Prostate gland (tissue), 2 donors: ENCODE measurements at regions not wholly inside any gene's neighbourhood (a gene's known extent, or its start where the extent isn't known, plus 50 kb on each side); places are given as distances from the start of the nearest gene placed in this dataset.

Source experiments
- DNase-seq: peaks from one replicate; pipeline ENCODE4 v3.0.0-alpha.2; 2019; ENCODE audit warnings: low spot score
- H3K27ac ChIP-seq, 2 donors: fragments of 200-600 bp; sonication (generic); 2 replicates each; pipeline ENCODE4 v1.5.1; 2017 to 2019
- H3K27me3 ChIP-seq: fragments of 200-600 bp; sonication (generic); replicated peaks from 2 replicates; pipeline ENCODE4 v1.5.1; 2019; ENCODE audit not compliant: insufficient read depth
- H3K36me3 ChIP-seq, 2 donors: fragments of 200-600 bp; sonication (generic); 1 replicate in 1 of 2; 2 replicates in 1 of 2; pipeline versions ENCODE4 v1.5.1 to v1.8.1; 2017 to 2019
- H3K4me1 ChIP-seq: fragments of 200-600 bp; sonication (generic); replicated peaks from 2 replicates; pipeline ENCODE4 v1.5.1; 2019
- H3K4me3 ChIP-seq, 2 donors: fragments of 200-600 bp; sonication (generic); 2 replicates each; pipeline ENCODE4 v1.5.1; 2017 to 2019
- H3K9me3 ChIP-seq: fragments of 200-600 bp; sonication (generic); 2 replicates; pipeline ENCODE4 v1.5.1; 2017
- CTCF ChIP-seq, 4 experiments: fragments of 200-600 bp in 2 of 4; fragments of 450-650 bp in 2 of 4; sonication (generic) in 2 of 4; IDR thresholded peaks; 1 replicate in 3 of 4; 2 replicates in 1 of 4; pipeline ENCODE4 v1.5.1; 2016 to 2019; ENCODE audit warnings: antibody characterized with exemption in 4 of 4, mild to moderate bottlenecking in 2 of 4, moderate library complexity in 2 of 4
- POLR2A ChIP-seq: fragments of 450-650 bp; IDR thresholded peaks from one replicate; pipeline ENCODE4 v1.6.1; 2016; ENCODE audit warnings: antibody characterized with exemption, mild to moderate bottlenecking
- POLR2AphosphoS5 ChIP-seq: sonication (generic); formaldehyde crosslinking; IDR thresholded peaks from one replicate; pipeline ENCODE4 v1.6.1; 2017; ENCODE audit warnings: antibody characterized with exemption
- WGBS: methylation state at CpG from one replicate; pipeline ENCODE4 v1.1.5; 2018; 5-methylcytosine and 5-hydroxymethylcytosine counted together
- intact Hi-C: fragments of 100-400 bp; cut with DNase I; formaldehyde crosslinking; loops from one replicate; pipeline ENCODE4 v1.14.2; 2022

- TF ChIP-seq POLR2AphosphoS5 (no peak), CTCF (IDR thresholded peaks at IDR 0.05) (no peak), POLR2A (no peak)
- intact Hi-C loops = no loop called here
- Histone ChIP-seq H3K4me1 (no peaks in the 10 kb centered on the region), H3K36me3 (no peaks in the 10 kb centered on the region), H3K27ac (no peak overlapping the region), H3K4me3 (no peak overlapping the region), H3K27me3 (no peaks in the 10 kb centered on the region), H3K9me3 (no peaks in the 10 kb centered on the region)
- WGBS = 61% methylated on average over 5 of the region's 5 CpGs
- DNase-seq = no peak
Measured at GRCh38 chr1:199866210-199866617, 161.3 kb upstream of the NR5A2 start.

GRCh38 chr1:199867601-199868000 lies 159.9 kb upstream of the NR5A2 start:
- H3K27me3 ChIP-seq = no peaks in the 10 kb centered on the region
- H3K36me3 ChIP-seq = no peaks in the 10 kb centered on the region
- TF ChIP-seq POLR2AphosphoS5 (no peak), POLR2A (no peak)
- intact Hi-C loops = no loop called here
- 70% methylated on average over 3 of the region's 3 CpGs for WGBS
- no peaks in the 10 kb centered on the region for H3K4me1 ChIP-seq
- no peak for DNase-seq
- H3K4me3 ChIP-seq = no peak overlapping the region
- no peak overlapping the region for H3K27ac ChIP-seq
- H3K9me3 ChIP-seq = no peaks in the 10 kb centered on the region

- H3K9me3 ChIP-seq = no peaks in the 10 kb centered on the region
- intact Hi-C loops = no loop called here
- H3K27me3 ChIP-seq = no peaks in the 10 kb centered on the region
- TF ChIP-seq POLR2AphosphoS5 (no peak), POLR2A (no peak), CTCF (IDR thresholded peaks at IDR 0.05) (no peak)
- H3K36me3 ChIP-seq = no peaks in the 10 kb centered on the region
- H3K27ac ChIP-seq = no peak overlapping the region
- no peaks in the 10 kb centered on the region for H3K4me1 ChIP-seq
- no peak for DNase-seq
- H3K4me3 ChIP-seq = no peak overlapping the region
- 50% methylated on average over 3 of the region's 3 CpGs for WGBS
Measured at GRCh38 chr1:199868777-199869176, 158.7 kb upstream of the NR5A2 start.

GRCh38 chr1:199875337-199875736 lies 152.2 kb upstream of the NR5A2 start:
- no peaks in the 10 kb centered on the region for H3K9me3 ChIP-seq
- no peak for DNase-seq
- no peak overlapping the region for H3K27ac ChIP-seq
- no peaks in the 10 kb centered on the region for H3K4me1 ChIP-seq
- H3K4me3 ChIP-seq = no peak overlapping the region
- 72% methylated on average over 3 of the region's 3 CpGs for WGBS
- TF ChIP-seq POLR2AphosphoS5 = no peak
- TF ChIP-seq CTCF (IDR thresholded peaks at IDR 0.05) = no peak
- TF ChIP-seq POLR2A = no peak
- H3K36me3 ChIP-seq = no peaks in the 10 kb centered on the region
- intact Hi-C loops = no loop called here
- no peaks in the 10 kb centered on the region for H3K27me3 ChIP-seq

- Histone ChIP-seq H3K4me1 (no peaks in the 10 kb centered on the region), H3K4me3 (no peak overlapping the region), H3K36me3 (no peaks in the 10 kb centered on the region), H3K27ac (no peak overlapping the region), H3K9me3 (no peaks in the 10 kb centered on the region), H3K27me3 (no peaks in the 10 kb centered on the region)
- WGBS = 86% methylated on average over 6 of the region's 6 CpGs
- TF ChIP-seq CTCF (IDR thresholded peaks at IDR 0.05) (no peak), POLR2A (no peak), POLR2AphosphoS5 (no peak)
- intact Hi-C loops = no loop called here
- no peak for DNase-seq
Measured at GRCh38 chr1:199875856-199876255, 151.7 kb upstream of the NR5A2 start.
